ENCODE measurements at regions not wholly inside any gene's neighbourhood (a gene's known extent, or its start where the extent isn't known, plus 50 kb on each side); places are given as distances from the start of the nearest gene placed in this dataset.

GRCh38 chr5:42923710-42924109 lies 112.0 kb upstream of the SELENOP start:
- Histone ChIP-seq H2AFZ (ENCODE audit: low read depth, low read length) (no peak overlapping the region; the same call in 1 of the 2 replicates), H3K9me3 (replicated peaks; ENCODE audit: control insufficient read depth, insufficient read depth, low read depth, low read length) (no peaks in the 10 kb centered on the region), H3K4me2 (ENCODE audit: insufficient read depth, low read length) (no peak overlapping the region), H3K4me3 (no peak overlapping the region), H3K9ac (ENCODE audit: insufficient read depth in 1 of 2, low read depth in 2 of 2, low read length in 2 of 2) (no peak overlapping the region), H3K4me1 (replicated peaks in 1 of 2; ENCODE audit: control insufficient read depth in 2 of 2, insufficient read depth in 2 of 2, low read length in 2 of 2) (peaks cover 0 to 9% of the 10 kb centered on the region in 2 experiments; a peak in 1 of 5 replicates), H3K9me1 (ENCODE audit: control insufficient read depth, insufficient read depth, low read length) (no peaks in the 10 kb centered on the region), H4K20me1 (replicated peaks; ENCODE audit: control insufficient read depth, insufficient read depth, low read length) (no peaks in the 10 kb centered on the region), H3K27me3 (ENCODE audit: control insufficient read depth in 2 of 2, insufficient read depth in 2 of 2, low read length in 2 of 2) (0 out of 5 replicates have a peak, but pooled peaks cover 0 to 9% of the 10 kb centered on the region in 2 experiments), H3K79me2 (ENCODE audit: control insufficient read depth, insufficient read depth, low read length) (no peaks in the 10 kb centered on the region), H3K27ac (ENCODE audit: extremely low read depth, low read depth, low read length) (no peak overlapping the region), H3K36me3 (ENCODE audit: control insufficient read depth, insufficient read depth, low read length) (no peaks in the 10 kb centered on the region)
- 45% methylated on average over 14 of the region's 14 CpGs for WGBS (ENCODE audit: insufficient coverage, low coverage, missing lambda C conversion rate)
- ATAC-seq (no peak), FAIRE-seq (no peak), DNase-seq (ENCODE audit: extremely low read depth in 1 of 4, low spot score in 3 of 4) (no peak)
- in situ Hi-C loops (cut with MboI) (no loop called here), intact Hi-C loops (cut with micrococcal nuclease) (no loop called here)
- POLR2A ChIA-PET: interaction anchor here (0.8 kb wide), 1 partner anchor 10 kb away, joined by 3 read pairs; no protein-coding TSS in a partner anchor
- no TSS peak for BruUV-seq (replicated peaks)
- TF ChIP-seq U2AF2 (optimal IDR thresholded peaks at IDR 0.05; ENCODE audit: low read depth, low read length): no peak
- TF ChIP-seq MYC (IDR thresholded peaks at IDR 0.05; ENCODE audit: low read depth, low read length): no peak
- no peak for TF ChIP-seq MYC (CRISPR knock-in tag; IDR thresholded peaks at IDR 0.05; ENCODE audit: borderline replicate concordance, low read depth)
- no peak for TF ChIP-seq ZFP36 (IDR thresholded peaks at IDR 0.05; ENCODE audit: low read depth, low read length, partially characterized antibody)
- no peak for TF ChIP-seq ZNF354B (CRISPR knock-in tag; IDR thresholded peaks at IDR 0.05)
- no peak for TF ChIP-seq DNMT1 (IDR thresholded peaks at IDR 0.05)
- no peak for TF ChIP-seq HSF4 (CRISPR knock-in tag; IDR thresholded peaks at IDR 0.05; ENCODE audit: borderline replicate concordance)
- no peak for TF ChIP-seq TBP (optimal IDR thresholded peaks at IDR 0.05; ENCODE audit: low read depth, low read length)
- TF ChIP-seq FOXA3 (CRISPR knock-in tag; conservative IDR thresholded peaks at IDR 0.05 in 1 of 2, IDR thresholded peaks at IDR 0.05 in 1 of 2): no peak
- TF ChIP-seq TAF9B (IDR thresholded peaks at IDR 0.05; ENCODE audit: partially characterized antibody): no peak
- TF ChIP-seq ZNF165 (CRISPR knock-in tag; IDR thresholded peaks at IDR 0.05; ENCODE audit: borderline replicate concordance): no peak
- TF ChIP-seq LEF1 (IDR thresholded peaks at IDR 0.05): no peak
- no peak for TF ChIP-seq ZNF445 (CRISPR knock-in tag; IDR thresholded peaks at IDR 0.05; ENCODE audit: low read depth)
- no peak for TF ChIP-seq UBTF (IDR thresholded peaks at IDR 0.05; ENCODE audit: borderline replicate concordance in 1 of 2, low read depth in 2 of 2, low read length in 2 of 2)
- TF ChIP-seq ZNF134 (CRISPR knock-in tag; conservative IDR thresholded peaks at IDR 0.05): no peak
- TF ChIP-seq ZNF696 (CRISPR knock-in tag; conservative IDR thresholded peaks at IDR 0.05): no peak
- no peak for TF ChIP-seq ATF7 (IDR thresholded peaks at IDR 0.05)
- CTCF ChIA-PET (ENCODE audit: low intra/inter-chr PET ratio): no interaction called here

Data from K562 (cell line).